ENCODE measurements at regions not wholly inside any gene's neighbourhood (a gene's known extent, or its start where the extent isn't known, plus 50 kb on each side); places are given as distances from the start of the nearest gene placed in this dataset.

GRCh38 chr15:26242565-26243071, 379.5 kb upstream of the ATP10A start:
- DNase-seq: no peak
- no peaks in the 10 kb centered on the region for H3K4me1 ChIP-seq (ENCODE audit: insufficient read depth, low read length)
- ChIA-PET CTCF (no interaction called here), POLR2A (no interaction called here)
- Mint-ChIP-seq H3K27me3 (no peaks in the 10 kb centered on the region), H3K4me3 (no peak overlapping the region), H3K4me1 (no peaks in the 10 kb centered on the region), H3K27ac (no peak overlapping the region), H3K9me3 (peaks cover 5 to 15% (median 9%) of the 10 kb centered on the region in 5 donors), H3K36me3 (no peaks in the 10 kb centered on the region)
- no peak overlapping the region for H3K27ac ChIP-seq (ENCODE audit: low read depth, low read length)
- no peaks in the 10 kb centered on the region for H3K27me3 ChIP-seq (ENCODE audit: insufficient read depth, low read length, poor library complexity, severe bottlenecking)
- no peaks in the 10 kb centered on the region for H3K36me3 ChIP-seq (ENCODE audit: insufficient read depth, low read length)
- no peak overlapping the region for H3K4me3 ChIP-seq (ENCODE audit: low read length)
- H3K9me3 ChIP-seq (ENCODE audit: low read length): no peaks in the 10 kb centered on the region

- Histone ChIP-seq H3K4me1 (ENCODE audit: insufficient read depth, low read length) (no peaks in the 10 kb centered on the region), H3K36me3 (ENCODE audit: insufficient read depth, low read length) (no peaks in the 10 kb centered on the region), H3K9me3 (ENCODE audit: low read length) (no peaks in the 10 kb centered on the region), H3K27me3 (ENCODE audit: insufficient read depth, low read length, poor library complexity, severe bottlenecking) (no peaks in the 10 kb centered on the region), H3K27ac (ENCODE audit: low read depth, low read length) (no peak overlapping the region), H3K4me3 (ENCODE audit: low read length) (no peak overlapping the region)
- Mint-ChIP-seq H3K36me3 (peaks cover 0 to 1% (median 0%) of the 10 kb centered on the region in 3 donors), H3K9me3 (peaks cover 0 to 4% (median 2%) of the 10 kb centered on the region in 5 donors), H3K27ac (no peak overlapping the region), H3K4me1 (no peaks in the 10 kb centered on the region), H3K27me3 (peaks cover 1 to 6% of the 10 kb centered on the region in 2 donors), H3K4me3 (no peak overlapping the region)
- DNase-seq: no peak
- POLR2A ChIA-PET: no interaction called here
- CTCF ChIA-PET: no interaction called here
Observed at GRCh38 chr15:26235864-26236263, 372.7 kb upstream of the ATP10A start.

GRCh38 chr15:26234976-26235767, 372.0 kb upstream of the ATP10A start:
- peaks cover 0 to 3% (median 2%) of the 10 kb centered on the region in 5 donors for H3K9me3 Mint-ChIP-seq
- POLR2A ChIA-PET: no interaction called here
- H3K4me1 Mint-ChIP-seq: no peaks in the 10 kb centered on the region

GRCh38 chr15:26232691-26233090, 369.6 kb upstream of the ATP10A start:
- Mint-ChIP-seq H3K4me3 (no peak overlapping the region), H3K9me3 (peaks cover 0 to 8% (median 2%) of the 10 kb centered on the region in 5 donors), H3K27ac (no peak overlapping the region), H3K36me3 (peaks cover 0 to 1% (median 0%) of the 10 kb centered on the region in 3 donors), H3K4me1 (no peaks in the 10 kb centered on the region), H3K27me3 (peaks cover 1 to 6% of the 10 kb centered on the region in 2 donors)
- no peak overlapping the region for H3K4me3 ChIP-seq (ENCODE audit: low read length)
- ChIA-PET CTCF (no interaction called here), POLR2A (no interaction called here)
- no peak for DNase-seq
- no peaks in the 10 kb centered on the region for H3K27me3 ChIP-seq (ENCODE audit: insufficient read depth, low read length, poor library complexity, severe bottlenecking)
- H3K4me1 ChIP-seq (ENCODE audit: insufficient read depth, low read length): no peaks in the 10 kb centered on the region
- H3K27ac ChIP-seq (ENCODE audit: low read depth, low read length): no peak overlapping the region
- H3K9me3 ChIP-seq (ENCODE audit: low read length): no peaks in the 10 kb centered on the region
- H3K36me3 ChIP-seq (ENCODE audit: insufficient read depth, low read length): no peaks in the 10 kb centered on the region

More at GRCh38 chr15:26234976-26235767, 372.0 kb upstream of the ATP10A start:
- H3K27ac ChIP-seq (ENCODE audit: low read depth, low read length): no peak overlapping the region
- no peaks in the 10 kb centered on the region for H3K36me3 ChIP-seq (ENCODE audit: insufficient read depth, low read length)
- CTCF ChIA-PET: no interaction called here
- no peak overlapping the region for H3K4me3 ChIP-seq (ENCODE audit: low read length)
- Mint-ChIP-seq H3K4me3 (no peak overlapping the region), H3K27ac (no peak overlapping the region), H3K36me3 (peaks cover 0 to 1% (median 0%) of the 10 kb centered on the region in 3 donors), H3K27me3 (peaks cover 1 to 6% of the 10 kb centered on the region in 2 donors)
- no peaks in the 10 kb centered on the region for H3K4me1 ChIP-seq (ENCODE audit: insufficient read depth, low read length)
- H3K27me3 ChIP-seq (ENCODE audit: insufficient read depth, low read length, poor library complexity, severe bottlenecking): no peaks in the 10 kb centered on the region
- H3K9me3 ChIP-seq (ENCODE audit: low read length): no peaks in the 10 kb centered on the region
- DNase-seq: no peak

GRCh38 chr15:26231096-26231495, 368.0 kb upstream of the ATP10A start:
- no peak overlapping the region for H3K27ac ChIP-seq (ENCODE audit: low read depth, low read length)
- no peaks in the 10 kb centered on the region for H3K36me3 ChIP-seq (ENCODE audit: insufficient read depth, low read length)
- Mint-ChIP-seq H3K9me3 (peaks cover 0 to 17% (median 7%) of the 10 kb centered on the region in 5 donors), H3K36me3 (peaks cover 0 to 1% (median 0%) of the 10 kb centered on the region in 3 donors), H3K27me3 (peaks cover 3 to 6% of the 10 kb centered on the region in 2 donors), H3K27ac (no peak overlapping the region), H3K4me3 (no peak overlapping the region), H3K4me1 (no peaks in the 10 kb centered on the region)
- H3K4me3 ChIP-seq (ENCODE audit: low read length): no peak overlapping the region
- no peak for DNase-seq
- no peaks in the 10 kb centered on the region for H3K27me3 ChIP-seq (ENCODE audit: insufficient read depth, low read length, poor library complexity, severe bottlenecking)
- POLR2A ChIA-PET: no interaction called here
- CTCF ChIA-PET: no interaction called here
- no peaks in the 10 kb centered on the region for H3K9me3 ChIP-seq (ENCODE audit: low read length)
- no peaks in the 10 kb centered on the region for H3K4me1 ChIP-seq (ENCODE audit: insufficient read depth, low read length)

- H3K9me3 Mint-ChIP-seq: peaks cover 0 to 21% (median 7%) of the 10 kb centered on the region in 5 donors
- H3K27me3 ChIP-seq (ENCODE audit: insufficient read depth, low read length, poor library complexity, severe bottlenecking): no peaks in the 10 kb centered on the region
- H3K4me1 ChIP-seq (ENCODE audit: insufficient read depth, low read length): no peaks in the 10 kb centered on the region
- no peaks in the 10 kb centered on the region for H3K36me3 ChIP-seq (ENCODE audit: insufficient read depth, low read length)
- H3K27me3 Mint-ChIP-seq: peaks cover 0 to 2% of the 10 kb centered on the region in 2 donors
- no peaks in the 10 kb centered on the region for H3K9me3 ChIP-seq (ENCODE audit: low read length)
- H3K4me1 Mint-ChIP-seq: no peaks in the 10 kb centered on the region
- H3K4me3 Mint-ChIP-seq: no peak overlapping the region
- H3K4me3 ChIP-seq (ENCODE audit: low read length): no peak overlapping the region
- CTCF ChIA-PET: no interaction called here
- POLR2A ChIA-PET: no interaction called here
- no peaks in the 10 kb centered on the region for H3K36me3 Mint-ChIP-seq
- no peak overlapping the region for H3K27ac Mint-ChIP-seq
- DNase-seq: no peak
- H3K27ac ChIP-seq (ENCODE audit: low read depth, low read length): no peak overlapping the region
Observed at GRCh38 chr15:26224266-26224665, 361.1 kb upstream of the ATP10A start.

GRCh38 chr15:26223720-26224119, 360.6 kb upstream of the ATP10A start:
- Mint-ChIP-seq H3K4me3 (no peak overlapping the region), H3K27me3 (peaks cover 0 to 2% of the 10 kb centered on the region in 2 donors), H3K36me3 (no peaks in the 10 kb centered on the region), H3K9me3 (peaks cover 0 to 21% (median 8%) of the 10 kb centered on the region in 5 donors), H3K27ac (no peak overlapping the region), H3K4me1 (no peaks in the 10 kb centered on the region)
- DNase-seq: no peak
- Histone ChIP-seq H3K4me1 (ENCODE audit: insufficient read depth, low read length) (no peaks in the 10 kb centered on the region), H3K9me3 (ENCODE audit: low read length) (no peaks in the 10 kb centered on the region), H3K27ac (ENCODE audit: low read depth, low read length) (no peak overlapping the region), H3K27me3 (ENCODE audit: insufficient read depth, low read length, poor library complexity, severe bottlenecking) (no peaks in the 10 kb centered on the region), H3K36me3 (ENCODE audit: insufficient read depth, low read length) (no peaks in the 10 kb centered on the region), H3K4me3 (ENCODE audit: low read length) (no peak overlapping the region)
- ChIA-PET CTCF (no interaction called here), POLR2A (no interaction called here)

GRCh38 chr15:26222781-26223180, 359.7 kb upstream of the ATP10A start:
- no peaks in the 10 kb centered on the region for H3K36me3 ChIP-seq (ENCODE audit: insufficient read depth, low read length)
- Mint-ChIP-seq H3K36me3 (no peaks in the 10 kb centered on the region), H3K27ac (no peak overlapping the region), H3K4me1 (no peaks in the 10 kb centered on the region), H3K27me3 (peaks cover 0 to 2% of the 10 kb centered on the region in 2 donors), H3K9me3 (peaks cover 0 to 14% (median 6%) of the 10 kb centered on the region in 5 donors), H3K4me3 (no peak overlapping the region)
- H3K27ac ChIP-seq (ENCODE audit: low read depth, low read length): no peak overlapping the region
- no peaks in the 10 kb centered on the region for H3K27me3 ChIP-seq (ENCODE audit: insufficient read depth, low read length, poor library complexity, severe bottlenecking)
- no peaks in the 10 kb centered on the region for H3K9me3 ChIP-seq (ENCODE audit: low read length)
- ChIA-PET POLR2A (no interaction called here), CTCF (no interaction called here)
- H3K4me3 ChIP-seq (ENCODE audit: low read length): no peak overlapping the region
- no peaks in the 10 kb centered on the region for H3K4me1 ChIP-seq (ENCODE audit: insufficient read depth, low read length)
- DNase-seq: no peak

Data from CD8-positive, alpha-beta memory T cell (primary cell).